ENCODE measurements at regions not wholly inside any gene's neighbourhood (a gene's known extent, or its start where the extent isn't known, plus 50 kb on each side); places are given as distances from the start of the nearest gene placed in this dataset.

DNA sequence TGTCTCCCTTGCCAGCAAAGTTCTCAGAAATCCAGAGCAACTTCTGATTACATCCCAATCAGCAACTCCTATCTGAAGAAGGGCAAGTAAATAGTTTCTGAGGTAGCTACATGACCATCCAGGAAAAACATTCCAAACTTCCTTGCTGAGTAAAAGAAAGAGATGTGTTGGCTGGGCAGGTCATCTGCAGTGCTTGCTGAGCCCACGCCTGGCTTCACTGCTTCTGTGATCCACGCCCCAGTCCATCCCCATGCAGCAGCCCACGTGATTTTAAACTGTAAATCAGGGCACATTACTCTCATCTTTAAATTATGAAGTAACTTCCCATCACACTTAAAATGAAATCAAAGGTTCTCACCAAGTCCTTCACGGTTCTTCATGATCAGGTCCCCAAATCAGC, 603.6 kb downstream of the QKI start:
- TF ChIP-seq, protein P1, sequence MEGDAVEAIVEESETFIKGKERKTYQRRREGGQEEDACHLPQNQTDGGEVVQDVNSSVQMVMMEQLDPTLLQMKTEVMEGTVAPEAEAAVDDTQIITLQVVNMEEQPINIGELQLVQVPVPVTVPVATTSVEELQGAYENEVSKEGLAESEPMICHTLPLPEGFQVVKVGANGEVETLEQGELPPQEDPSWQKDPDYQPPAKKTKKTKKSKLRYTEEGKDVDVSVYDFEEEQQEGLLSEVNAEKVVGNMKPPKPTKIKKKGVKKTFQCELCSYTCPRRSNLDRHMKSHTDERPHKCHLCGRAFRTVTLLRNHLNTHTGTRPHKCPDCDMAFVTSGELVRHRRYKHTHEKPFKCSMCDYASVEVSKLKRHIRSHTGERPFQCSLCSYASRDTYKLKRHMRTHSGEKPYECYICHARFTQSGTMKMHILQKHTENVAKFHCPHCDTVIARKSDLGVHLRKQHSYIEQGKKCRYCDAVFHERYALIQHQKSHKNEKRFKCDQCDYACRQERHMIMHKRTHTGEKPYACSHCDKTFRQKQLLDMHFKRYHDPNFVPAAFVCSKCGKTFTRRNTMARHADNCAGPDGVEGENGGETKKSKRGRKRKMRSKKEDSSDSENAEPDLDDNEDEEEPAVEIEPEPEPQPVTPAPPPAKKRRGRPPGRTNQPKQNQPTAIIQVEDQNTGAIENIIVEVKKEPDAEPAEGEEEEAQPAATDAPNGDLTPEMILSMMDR (IDR thresholded peaks at IDR 0.05; ENCODE audit: insufficient read depth, low read depth, low read length): no peak
- TF ChIP-seq EZH2 (IDR thresholded peaks at IDR 0.05; ENCODE audit: insufficient read depth, low read length): no peak
